GM12891 (cell line): ENCODE measurements at regions not wholly inside any gene's neighbourhood (a gene's known extent, or its start where the extent isn't known, plus 50 kb on each side); places are given as distances from the start of the nearest gene placed in this dataset.

ENCODE experiments used
- PAX5 ChIP-seq: IDR thresholded peaks from 2 replicates; pipeline ENCODE4 v1.6.1; 2011; ENCODE audit warnings: low read length, moderate library complexity, mild to moderate bottlenecking; ENCODE audit not compliant: insufficient read depth, severe bottlenecking
- POLR2A ChIP-seq: IDR thresholded peaks from 2 replicates; pipeline ENCODE4 v1.6.1; 2011; ENCODE audit warnings: low read depth, low read length, control low read depth
- POLR2AphosphoS5 ChIP-seq: IDR thresholded peaks from 2 replicates; pipeline ENCODE4 v1.6.1; 2011; ENCODE audit warnings: low read depth, low read length, control low read depth
- SPI1 ChIP-seq: IDR thresholded peaks from 2 replicates; pipeline ENCODE4 v1.6.1; 2011; ENCODE audit warnings: low read depth, low read length, control low read depth
- TAF1 ChIP-seq: IDR thresholded peaks from 2 replicates; pipeline ENCODE4 v1.6.1; 2011; ENCODE audit warnings: low read depth, low read length, control low read depth

DNA sequence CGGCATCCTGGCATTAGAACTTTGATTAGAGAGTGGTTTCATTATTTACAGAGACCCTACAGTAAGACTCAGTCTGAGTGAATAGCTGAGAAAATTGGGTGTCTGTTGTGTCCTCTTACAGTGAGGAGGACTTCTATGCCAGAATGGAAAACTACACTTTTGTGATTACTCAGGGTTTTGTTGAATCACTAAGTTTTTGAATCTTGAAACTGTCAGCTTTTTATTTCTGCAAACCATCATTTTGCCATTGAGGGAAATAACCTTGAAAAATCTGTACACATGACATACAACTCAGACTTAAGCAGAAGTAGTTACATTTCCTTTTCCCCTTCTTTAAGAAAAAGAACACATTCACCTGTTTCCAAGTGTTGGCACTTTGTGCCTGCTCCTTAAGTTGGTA, 117.6 kb upstream of the RASGEF1B start:
- no peak for TF ChIP-seq POLR2A
- TF ChIP-seq TAF1 = no peak
- no peak for TF ChIP-seq POLR2AphosphoS5
- TF ChIP-seq SPI1 = no peak
- no peak for TF ChIP-seq PAX5
